Lower lobe of right lung (tissue), 2 donors: ENCODE measurements at regions not wholly inside any gene's neighbourhood (a gene's known extent, or its start where the extent isn't known, plus 50 kb on each side); places are given as distances from the start of the nearest gene placed in this dataset.
"Not testable (repeated sequence)": the region's sequence is repeated elsewhere in the genome, so short reads cannot be mapped to it uniquely, and the experiment has no call there.

ENCODE experiments used
- ATAC-seq, 2 donors: fragments of 200-7000 bp; cut with Tn5 transposase; one replicate each; pipeline ENCODE4 v1.9.1; 2020 to 2022; ENCODE audit warnings: mild to moderate bottlenecking in 2 of 2, moderate library complexity in 2 of 2
- DNase-seq: peaks from one replicate; pipeline ENCODE4 v3.0.0-alpha.2; 2020
- H3K27ac ChIP-seq: fragments of 200-600 bp; one replicate; pipeline ENCODE4 v1.8.0; 2022
- H3K27me3 ChIP-seq: fragments of 200-600 bp; one replicate; pipeline ENCODE4 v1.8.0; 2022; ENCODE audit warnings: low read depth
- H3K36me3 ChIP-seq: fragments of 200-600 bp; one replicate; pipeline ENCODE4 v1.8.0; 2022; ENCODE audit warnings: mild to moderate bottlenecking
- H3K4me1 ChIP-seq: fragments of 200-600 bp; one replicate; pipeline ENCODE4 v1.8.0; 2022
- H3K4me3 ChIP-seq: fragments of 200-600 bp; one replicate; pipeline ENCODE4 v1.8.0; 2022; ENCODE audit warnings: mild to moderate bottlenecking
- H3K9me3 ChIP-seq: fragments of 200-600 bp; one replicate; pipeline ENCODE4 v1.8.0; 2022
- intact Hi-C: fragments of 100-400 bp; cut with DNase I; formaldehyde crosslinking; loops from one replicate; pipeline ENCODE4 v1.11.0; 2022
- TF ChIP-seq, protein P1 (sequence below): fragments of 200-600 bp; IDR thresholded peaks from one replicate; pipeline ENCODE4 v1.8.0; 2022; ENCODE audit warnings: antibody characterized with exemption, mild to moderate bottlenecking
- donor health status: DM: no; HTN: yes; CAD: no; lungs with severe emphysema.

DNA sequence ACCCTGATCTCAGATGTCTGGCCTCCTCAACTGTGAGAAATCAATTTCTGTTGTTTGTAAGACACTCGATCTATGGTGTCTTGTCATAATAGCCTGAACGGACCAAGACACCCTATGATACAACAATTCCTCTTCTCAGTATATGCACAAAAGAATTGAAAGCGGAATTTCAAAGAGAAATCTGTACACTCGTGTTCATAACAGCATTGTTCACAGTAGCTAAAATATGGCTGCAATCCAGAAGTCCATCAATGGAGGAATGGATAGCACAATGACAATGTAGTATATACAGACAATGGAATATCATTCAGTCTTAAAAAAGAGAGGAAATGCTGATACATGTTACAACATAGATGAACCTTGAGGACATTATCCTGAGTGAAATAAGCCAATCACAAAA is 354.6 kb downstream of the SFMBT2 start:
- no peak overlapping the region for H3K27ac ChIP-seq
- no peaks in the 10 kb centered on the region for H3K27me3 ChIP-seq
- no peak overlapping the region for H3K4me3 ChIP-seq
- ATAC-seq (no peak), DNase-seq (no peak)
- H3K36me3 ChIP-seq: no peaks in the 10 kb centered on the region
- intact Hi-C loops: no loop called here
- no peaks in the 10 kb centered on the region for H3K4me1 ChIP-seq
- TF ChIP-seq, protein P1, sequence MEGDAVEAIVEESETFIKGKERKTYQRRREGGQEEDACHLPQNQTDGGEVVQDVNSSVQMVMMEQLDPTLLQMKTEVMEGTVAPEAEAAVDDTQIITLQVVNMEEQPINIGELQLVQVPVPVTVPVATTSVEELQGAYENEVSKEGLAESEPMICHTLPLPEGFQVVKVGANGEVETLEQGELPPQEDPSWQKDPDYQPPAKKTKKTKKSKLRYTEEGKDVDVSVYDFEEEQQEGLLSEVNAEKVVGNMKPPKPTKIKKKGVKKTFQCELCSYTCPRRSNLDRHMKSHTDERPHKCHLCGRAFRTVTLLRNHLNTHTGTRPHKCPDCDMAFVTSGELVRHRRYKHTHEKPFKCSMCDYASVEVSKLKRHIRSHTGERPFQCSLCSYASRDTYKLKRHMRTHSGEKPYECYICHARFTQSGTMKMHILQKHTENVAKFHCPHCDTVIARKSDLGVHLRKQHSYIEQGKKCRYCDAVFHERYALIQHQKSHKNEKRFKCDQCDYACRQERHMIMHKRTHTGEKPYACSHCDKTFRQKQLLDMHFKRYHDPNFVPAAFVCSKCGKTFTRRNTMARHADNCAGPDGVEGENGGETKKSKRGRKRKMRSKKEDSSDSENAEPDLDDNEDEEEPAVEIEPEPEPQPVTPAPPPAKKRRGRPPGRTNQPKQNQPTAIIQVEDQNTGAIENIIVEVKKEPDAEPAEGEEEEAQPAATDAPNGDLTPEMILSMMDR: no peak
- no peaks in the 10 kb centered on the region for H3K9me3 ChIP-seq

DNA sequence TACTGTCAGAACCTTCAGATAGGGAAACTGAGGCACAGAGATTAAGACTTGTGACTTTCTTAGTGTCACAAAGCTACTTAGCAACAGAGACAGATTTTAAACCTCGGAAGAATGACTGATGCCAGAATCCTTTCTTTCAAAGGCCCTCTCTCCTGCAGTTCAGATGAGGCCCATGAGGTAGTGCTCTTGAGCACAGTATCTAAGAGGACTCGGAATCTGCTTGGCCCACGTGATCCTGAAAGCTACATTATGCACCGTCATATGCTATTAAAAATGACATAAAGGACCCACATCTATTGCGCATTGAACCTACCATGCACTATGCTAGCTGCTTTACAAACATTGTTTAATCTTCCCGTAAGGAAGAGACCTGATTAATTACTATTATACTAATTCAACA is 355.9 kb downstream of the SFMBT2 start:
- ATAC-seq (no peak), DNase-seq (no peak)
- H3K9me3 ChIP-seq: no peaks in the 10 kb centered on the region
- H3K4me3 ChIP-seq: no peak overlapping the region
- TF ChIP-seq, protein P1: no peak
- intact Hi-C loops: no loop called here
- H3K27me3 ChIP-seq: no peaks in the 10 kb centered on the region
- H3K27ac ChIP-seq: no peak overlapping the region
- H3K36me3 ChIP-seq: no peaks in the 10 kb centered on the region
- H3K4me1 ChIP-seq: no peaks in the 10 kb centered on the region

DNA sequence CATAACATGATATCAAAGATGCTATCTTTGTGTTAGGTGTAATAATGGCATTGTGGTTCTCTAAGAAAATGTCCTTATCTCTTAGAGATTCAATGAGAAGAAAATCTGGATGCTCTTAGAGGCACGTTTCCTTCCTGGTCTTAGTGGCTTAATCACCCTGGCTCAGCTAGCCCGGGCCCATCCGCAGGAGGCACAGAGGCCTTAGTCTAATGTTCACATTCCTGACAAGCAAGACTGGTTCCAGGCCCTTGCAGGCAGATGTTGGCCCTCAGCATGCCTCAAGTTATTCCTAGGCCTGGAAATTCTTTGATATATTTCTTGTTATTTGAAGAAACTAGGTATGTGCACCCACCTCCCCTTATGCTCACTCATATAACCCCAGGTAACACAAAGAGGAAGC is 357.6 kb downstream of the SFMBT2 start:
- Histone ChIP-seq H3K36me3 (no peaks in the 10 kb centered on the region), H3K27ac (no peak overlapping the region), H3K27me3 (no peaks in the 10 kb centered on the region), H3K9me3 (no peaks in the 10 kb centered on the region), H3K4me3 (no peak overlapping the region), H3K4me1 (no peaks in the 10 kb centered on the region)
- TF ChIP-seq, protein P1: no peak
- ATAC-seq (no peak), DNase-seq (no peak)
- intact Hi-C loops: no loop called here

DNA sequence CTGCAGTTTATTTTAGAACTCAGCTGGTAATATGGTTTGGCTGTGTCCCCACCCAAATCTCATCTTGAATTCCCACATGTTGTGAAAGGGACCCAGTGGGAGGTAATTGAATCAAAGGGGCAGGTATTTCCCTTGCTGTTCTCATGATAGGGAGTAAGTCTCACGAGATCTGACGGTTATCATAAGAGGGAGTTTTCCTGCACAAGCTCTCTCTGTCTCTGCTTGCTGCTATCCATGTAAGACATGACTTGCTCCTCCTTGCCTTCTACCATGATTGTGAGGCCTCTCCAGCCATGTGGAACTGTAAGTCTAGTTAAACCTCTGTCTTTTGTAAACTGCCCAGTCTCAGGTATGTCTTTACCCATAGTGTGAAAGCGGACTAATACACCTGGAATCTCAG is 360.8 kb downstream of the SFMBT2 start:
- H3K9me3 ChIP-seq, intact Hi-C loops, DNase-seq, H3K27ac ChIP-seq, H3K4me3 ChIP-seq, H3K36me3 ChIP-seq, ATAC-seq, H3K27me3 ChIP-seq: not testable (repeated sequence)
- H3K4me1 ChIP-seq: peaks cover 14% of the 10 kb centered on the region

DNA sequence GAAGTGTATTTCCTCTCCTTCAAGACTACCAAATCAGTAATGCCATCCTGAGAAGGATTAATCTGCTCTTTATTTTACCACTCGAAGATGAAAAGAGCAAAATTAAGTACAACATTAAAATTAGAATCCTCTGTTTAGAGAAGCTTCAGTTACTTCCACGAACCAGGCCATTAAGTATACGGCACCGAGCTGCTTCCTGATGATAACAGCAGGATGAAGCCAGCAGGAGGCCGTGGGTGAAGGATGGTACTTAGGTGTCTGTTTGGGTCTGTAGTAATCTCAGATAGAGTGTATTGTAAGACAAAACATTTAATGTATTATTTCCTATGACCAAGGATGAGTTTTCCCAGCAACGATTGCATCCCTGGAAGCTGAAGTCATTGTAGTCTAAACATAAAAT is 362.8 kb downstream of the SFMBT2 start:
- no peaks in the 10 kb centered on the region for H3K36me3 ChIP-seq
- H3K4me1 ChIP-seq: peaks cover 19% of the 10 kb centered on the region
- H3K27me3 ChIP-seq: no peaks in the 10 kb centered on the region
- no peaks in the 10 kb centered on the region for H3K9me3 ChIP-seq
- DNase-seq: no peak
- TF ChIP-seq, protein P1: no peak
- intact Hi-C loops: no loop called here
- ATAC-seq: no peak
- no peak overlapping the region for H3K27ac ChIP-seq
- H3K4me3 ChIP-seq: no peak overlapping the region

DNA sequence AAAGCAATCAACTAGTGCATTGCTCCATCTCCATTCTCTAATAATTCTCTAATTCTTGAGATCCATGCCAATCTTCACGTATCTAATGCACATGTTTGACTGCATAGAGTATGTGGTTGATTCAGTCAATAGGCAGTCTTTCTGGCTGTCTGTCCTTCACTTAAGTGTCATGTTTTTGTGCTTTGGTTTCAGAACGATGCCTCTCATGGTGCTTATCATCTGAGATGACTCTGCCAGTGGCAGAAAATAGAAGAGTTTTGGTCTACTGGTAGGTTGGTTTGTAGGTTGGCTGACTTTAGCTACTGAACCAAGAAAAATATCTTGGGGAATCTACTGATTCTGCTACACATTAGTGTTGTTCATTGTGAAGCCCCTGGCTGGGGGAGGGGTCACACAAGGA is 364.2 kb downstream of the SFMBT2 start:
- H3K36me3 ChIP-seq: no peaks in the 10 kb centered on the region
- intact Hi-C loops: no loop called here
- peak; percentile 4 to 20 for ATAC-seq
- H3K27me3 ChIP-seq: no peaks in the 10 kb centered on the region
- no peak for DNase-seq
- peaks cover 19% of the 10 kb centered on the region for H3K4me1 ChIP-seq
- H3K4me3 ChIP-seq: no peak overlapping the region
- TF ChIP-seq, protein P1: no peak
- H3K27ac ChIP-seq: peak overlapping the region; percentile 10
- H3K9me3 ChIP-seq: no peaks in the 10 kb centered on the region
